Large intestine (tissue), 3 donors: ENCODE measurements at regions not wholly inside any gene's neighbourhood (a gene's known extent, or its start where the extent isn't known, plus 50 kb on each side); places are given as distances from the start of the nearest gene placed in this dataset.
"Not testable (repeated sequence)": the region's sequence is repeated elsewhere in the genome, so short reads cannot be mapped to it uniquely, and the experiment has no call there.

Source experiments
- DNase-seq, 2 donors: peaks; one replicate each; pipeline versions ENCODE4 v3.0.0 to v3.0.0-alpha.2; 2013
- H3K27ac ChIP-seq: one replicate; pipeline ENCODE4 v1.5.1; 2013; ENCODE audit warnings: low read length
- H3K27me3 ChIP-seq: 2 replicates; pipeline ENCODE4 v1.6.1; 2013; ENCODE audit warnings: low read length; ENCODE audit not compliant: control insufficient read depth, insufficient read depth
- H3K36me3 ChIP-seq: 2 replicates; pipeline ENCODE4 v1.6.1; 2013; ENCODE audit warnings: low read length; ENCODE audit not compliant: control insufficient read depth, insufficient read depth
- H3K4me1 ChIP-seq: one replicate; pipeline ENCODE4 v1.6.1; 2013; ENCODE audit warnings: low read length; ENCODE audit not compliant: control insufficient read depth, insufficient read depth
- H3K4me3 ChIP-seq: one replicate; pipeline ENCODE4 v1.5.1; 2013; ENCODE audit warnings: low read length
- H3K9me3 ChIP-seq: one replicate; pipeline ENCODE4 v1.6.1; 2013; ENCODE audit warnings: mild to moderate bottlenecking, low read depth, low read length, moderate library complexity; ENCODE audit not compliant: control insufficient read depth
- WGBS: methylation state at CpG from one replicate; pipeline ENCODE4 v1.1.5; 2013; ENCODE audit warnings: low lambda C conversion rate; ENCODE audit not compliant: insufficient coverage; 5-methylcytosine and 5-hydroxymethylcytosine counted together

- Histone ChIP-seq H3K9me3 (no peaks in the 10 kb centered on the region), H3K27ac (no peak overlapping the region), H3K36me3 (no peaks in the 10 kb centered on the region), H3K4me3 (no peak overlapping the region), H3K4me1 (no peaks in the 10 kb centered on the region), H3K27me3 (no peaks in the 10 kb centered on the region)
- WGBS: 100% methylated on average over 1 of the region's 5 CpGs
- DNase-seq: no peak
These were observed 323.7 kb downstream of the PLPP3 start for GRCh38 chr1:56255516-56256152.

GRCh38 chr1:56254130-56254529 lies 325.2 kb downstream of the PLPP3 start:
- H3K27ac ChIP-seq: no peak overlapping the region
- H3K9me3 ChIP-seq: no peaks in the 10 kb centered on the region
- H3K36me3 ChIP-seq: no peaks in the 10 kb centered on the region
- no peaks in the 10 kb centered on the region for H3K27me3 ChIP-seq
- 90% methylated on average over 2 of the region's 2 CpGs for WGBS
- no peaks in the 10 kb centered on the region for H3K4me1 ChIP-seq
- DNase-seq: no peak
- H3K4me3 ChIP-seq: no peak overlapping the region

GRCh38 chr1:56250809-56251208 lies 328.6 kb downstream of the PLPP3 start:
- DNase-seq: no peak
- H3K27me3 ChIP-seq: no peaks in the 10 kb centered on the region
- H3K27ac ChIP-seq: no peak overlapping the region
- 0% methylated on average over 1 of the region's 1 CpG for WGBS
- no peak overlapping the region for H3K4me3 ChIP-seq
- no peaks in the 10 kb centered on the region for H3K36me3 ChIP-seq
- H3K9me3 ChIP-seq: no peaks in the 10 kb centered on the region
- H3K4me1 ChIP-seq: no peaks in the 10 kb centered on the region

DNA sequence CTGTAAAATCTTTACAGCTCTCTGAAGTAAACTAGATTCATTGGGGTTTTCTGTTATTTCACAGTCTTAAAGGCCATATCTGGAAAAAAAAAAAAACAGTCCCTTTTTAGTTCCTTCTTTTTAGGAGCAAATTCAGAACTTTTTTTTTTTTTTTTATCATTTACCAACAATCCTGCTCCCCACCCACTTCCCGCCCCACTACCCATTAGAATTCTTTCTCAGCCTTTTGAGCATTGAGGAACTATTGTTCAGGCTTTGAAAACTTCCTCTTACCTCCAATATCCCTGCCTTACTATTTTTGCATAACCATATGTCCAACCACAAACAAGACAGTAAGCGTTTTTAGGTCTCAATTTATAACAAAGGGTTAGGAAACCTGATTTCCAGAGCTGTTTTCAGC lies 330.1 kb downstream of the PLPP3 start:
- Histone ChIP-seq H3K9me3 (no peaks in the 10 kb centered on the region), H3K4me1 (no peaks in the 10 kb centered on the region), H3K27ac (no peak overlapping the region), H3K27me3 (no peaks in the 10 kb centered on the region), H3K36me3 (no peaks in the 10 kb centered on the region), H3K4me3 (no peak overlapping the region)
- DNase-seq: no peak
- WGBS: no CpG with 5 or more reads among the region's 2 CpGs

DNA sequence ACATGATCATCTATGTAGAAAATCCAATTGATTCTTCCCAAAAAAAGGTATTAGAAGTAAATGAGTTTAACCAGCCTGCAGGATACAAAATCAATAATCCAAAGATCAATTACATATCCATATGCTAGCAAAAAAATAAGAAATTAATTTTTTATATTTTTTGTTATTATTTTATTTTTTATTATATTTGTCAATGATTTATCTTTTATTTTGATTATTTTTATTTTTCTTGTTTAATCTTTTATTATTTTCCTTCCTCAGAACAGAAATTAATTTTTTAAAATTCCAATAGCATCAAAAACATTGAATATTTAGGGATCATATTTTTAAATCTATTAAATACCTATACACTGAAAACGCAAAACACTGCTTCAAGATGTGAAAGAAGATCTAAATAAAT lies 331.2 kb downstream of the PLPP3 start:
- H3K4me1 ChIP-seq: no peaks in the 10 kb centered on the region
- H3K27me3 ChIP-seq: no peaks in the 10 kb centered on the region
- H3K9me3 ChIP-seq: no peaks in the 10 kb centered on the region
- no CpG with 5 or more reads among the region's 1 CpG for WGBS
- no peak for DNase-seq
- H3K36me3 ChIP-seq: no peaks in the 10 kb centered on the region
- H3K4me3 ChIP-seq: no peak overlapping the region
- H3K27ac ChIP-seq: no peak overlapping the region

GRCh38 chr1:56246726-56247125 lies 332.6 kb downstream of the PLPP3 start:
- H3K27ac ChIP-seq, DNase-seq, H3K36me3 ChIP-seq, H3K9me3 ChIP-seq, H3K4me1 ChIP-seq, H3K27me3 ChIP-seq, H3K4me3 ChIP-seq: not testable (repeated sequence)
- WGBS: no CpG with 5 or more reads among the region's 2 CpGs

DNA sequence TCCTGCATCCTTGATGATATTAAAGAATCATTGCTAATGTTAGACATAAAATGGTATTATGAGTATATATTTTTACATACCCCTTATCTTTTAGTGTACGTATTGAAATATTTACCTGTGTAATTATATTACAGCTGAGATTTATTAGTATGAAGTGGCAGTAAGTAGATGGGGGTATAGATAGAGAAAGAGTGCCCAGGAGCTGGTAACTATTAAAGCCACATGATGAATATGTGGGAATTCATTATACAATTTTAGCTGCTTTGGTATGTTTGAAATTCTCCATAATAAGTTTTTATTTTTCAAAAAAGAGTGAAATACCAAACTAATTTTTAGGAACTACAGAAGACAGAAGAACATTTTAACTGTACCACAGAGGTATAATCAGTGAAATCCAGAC lies 339.0 kb downstream of the PLPP3 start:
- H3K4me3 ChIP-seq: no peak overlapping the region
- H3K36me3 ChIP-seq: no peaks in the 10 kb centered on the region
- no peaks in the 10 kb centered on the region for H3K9me3 ChIP-seq
- no peaks in the 10 kb centered on the region for H3K27me3 ChIP-seq
- H3K4me1 ChIP-seq: no peaks in the 10 kb centered on the region
- no peak overlapping the region for H3K27ac ChIP-seq
- DNase-seq: no peak
- no CpG with 5 or more reads among the region's 1 CpG for WGBS

GRCh38 chr1:56237491-56238064 lies 341.8 kb downstream of the PLPP3 start:
- no peaks in the 10 kb centered on the region for H3K9me3 ChIP-seq
- no peaks in the 10 kb centered on the region for H3K4me1 ChIP-seq
- 100% methylated on average over 1 of the region's 4 CpGs for WGBS
- H3K4me3 ChIP-seq: no peak overlapping the region
- no peaks in the 10 kb centered on the region for H3K27me3 ChIP-seq
- DNase-seq: no peak
- no peaks in the 10 kb centered on the region for H3K36me3 ChIP-seq
- H3K27ac ChIP-seq: no peak overlapping the region

DNA sequence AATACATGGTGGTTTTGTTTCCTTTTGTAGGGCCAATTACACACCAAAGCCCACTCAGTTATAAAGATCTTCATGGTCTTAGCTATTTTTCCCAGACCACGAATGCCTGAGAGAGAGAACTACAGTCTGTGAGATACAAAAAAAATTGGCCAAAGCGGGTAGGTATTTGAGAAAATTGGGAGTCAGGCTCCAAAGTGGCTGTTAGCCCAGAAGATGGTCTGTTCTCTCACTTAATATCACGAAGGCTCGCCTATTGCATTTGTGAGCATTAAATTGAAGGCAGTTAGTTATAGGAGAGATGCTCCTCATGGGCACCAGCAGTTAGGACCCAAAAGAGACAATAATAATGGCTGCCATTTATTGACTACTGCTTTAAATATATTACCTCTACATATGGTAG lies 342.7 kb downstream of the PLPP3 start:
- H3K9me3 ChIP-seq: no peaks in the 10 kb centered on the region
- H3K27me3 ChIP-seq: no peaks in the 10 kb centered on the region
- H3K4me3 ChIP-seq: no peak overlapping the region
- 100% methylated on average over 1 of the region's 4 CpGs for WGBS
- no peak for DNase-seq
- H3K27ac ChIP-seq: no peak overlapping the region
- no peaks in the 10 kb centered on the region for H3K4me1 ChIP-seq
- no peaks in the 10 kb centered on the region for H3K36me3 ChIP-seq

DNA sequence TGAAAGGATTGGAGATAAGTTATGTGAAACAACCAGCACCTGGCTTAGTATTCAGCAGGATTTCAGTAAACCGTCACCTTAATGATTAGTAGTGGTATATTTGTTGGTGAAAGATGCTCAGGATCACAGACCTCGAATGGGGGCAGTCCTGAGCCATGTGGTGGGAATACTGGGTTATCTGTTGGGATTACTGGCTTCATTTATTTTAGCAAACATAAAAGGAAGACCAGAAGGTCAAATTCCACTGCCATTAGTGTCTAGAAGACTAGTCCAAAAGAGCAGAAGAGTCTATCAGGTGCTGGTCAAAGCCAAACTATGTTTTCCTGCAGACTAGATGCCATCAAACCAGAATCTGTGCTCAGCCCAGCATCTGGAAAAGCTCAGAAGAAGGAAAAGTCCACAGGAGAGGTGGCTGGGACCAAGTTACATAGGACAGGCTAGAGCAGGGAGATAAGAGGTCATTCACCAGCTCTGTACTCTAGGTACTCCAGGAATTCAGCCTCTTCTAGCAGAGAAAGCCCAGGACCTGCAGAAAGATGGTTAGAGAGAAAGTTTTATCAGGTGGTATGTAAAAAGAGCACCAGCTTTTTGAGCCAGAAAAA lies 343.4 kb downstream of the PLPP3 start:
- no CpG with 5 or more reads among the region's 2 CpGs for WGBS
- H3K4me1 ChIP-seq: no peaks in the 10 kb centered on the region
- no peak for DNase-seq
- H3K36me3 ChIP-seq: no peaks in the 10 kb centered on the region
- no peak overlapping the region for H3K27ac ChIP-seq
- no peaks in the 10 kb centered on the region for H3K27me3 ChIP-seq
- no peak overlapping the region for H3K4me3 ChIP-seq
- no peaks in the 10 kb centered on the region for H3K9me3 ChIP-seq

- Histone ChIP-seq H3K9me3 (no peaks in the 10 kb centered on the region), H3K27ac (no peak overlapping the region), H3K36me3 (no peaks in the 10 kb centered on the region), H3K4me1 (no peaks in the 10 kb centered on the region), H3K27me3 (no peaks in the 10 kb centered on the region), H3K4me3 (no peak overlapping the region)
- DNase-seq: no peak
- 89% methylated on average over 3 of the region's 8 CpGs for WGBS
These were observed 350.2 kb downstream of the PLPP3 start for GRCh38 chr1:56229186-56229585.
